SH-SY5Y (cell line): ENCODE measurements at regions not wholly inside any gene's neighbourhood (a gene's known extent, or its start where the extent isn't known, plus 50 kb on each side); places are given as distances from the start of the nearest gene placed in this dataset.

Experiments
- GATA2 ChIP-seq: IDR thresholded peaks from 2 replicates; pipeline ENCODE4 v1.6.1; 2011; ENCODE audit warnings: mild to moderate bottlenecking, low read depth, low read length
- GATA3 ChIP-seq: IDR thresholded peaks from 2 replicates; pipeline ENCODE4 v1.6.1; 2011; ENCODE audit warnings: low read depth, mild to moderate bottlenecking, low read length, moderate library complexity

DNA sequence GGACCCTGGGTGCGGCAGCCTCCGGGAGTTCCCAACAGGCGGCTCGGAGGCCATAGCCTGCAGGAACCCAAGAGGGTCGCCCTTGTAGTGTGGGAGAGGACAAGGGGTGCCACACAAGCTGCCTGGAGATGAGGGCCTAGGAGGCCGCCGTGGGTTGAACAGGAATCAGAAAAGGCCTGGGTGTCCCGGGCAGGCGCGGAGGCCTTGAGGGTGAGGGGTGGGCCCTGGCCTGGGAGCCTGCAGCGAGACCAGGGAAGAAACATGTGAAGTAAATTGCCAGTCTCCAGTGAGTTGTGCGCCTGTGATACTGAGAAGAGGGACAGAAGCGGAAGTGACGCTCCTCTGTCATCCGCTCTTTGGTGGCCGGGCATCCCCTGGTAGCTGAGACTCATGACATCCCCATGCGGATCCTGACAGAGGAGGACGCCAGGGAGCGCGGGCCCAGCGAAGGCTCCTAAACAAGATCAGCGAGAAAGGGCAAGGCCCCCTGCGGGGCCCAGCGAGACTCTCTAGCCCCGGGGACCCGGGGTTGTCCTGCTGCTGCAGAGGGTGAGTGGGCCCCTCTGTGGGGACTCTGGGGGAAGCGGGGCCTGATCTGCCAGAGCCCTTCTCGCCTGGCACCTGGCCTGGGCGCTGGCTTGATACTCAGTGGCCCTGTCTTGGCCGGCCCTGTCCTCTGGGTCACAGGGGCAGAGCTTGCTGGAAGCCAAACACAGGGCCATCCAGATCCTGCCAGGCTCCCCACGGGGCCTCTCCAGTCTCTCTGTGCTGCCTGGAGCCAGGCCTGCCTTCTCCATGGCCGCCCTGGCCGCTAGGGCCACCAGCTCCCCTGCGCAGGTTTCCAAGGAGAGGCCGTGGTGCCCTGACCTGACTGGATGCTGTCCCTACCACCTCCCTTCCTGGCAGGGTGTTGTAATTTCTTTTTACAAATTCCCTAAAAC is 788.4 kb downstream of the TLE4 start:
- TF ChIP-seq GATA3 = no peak
- TF ChIP-seq GATA2 = no peak

DNA sequence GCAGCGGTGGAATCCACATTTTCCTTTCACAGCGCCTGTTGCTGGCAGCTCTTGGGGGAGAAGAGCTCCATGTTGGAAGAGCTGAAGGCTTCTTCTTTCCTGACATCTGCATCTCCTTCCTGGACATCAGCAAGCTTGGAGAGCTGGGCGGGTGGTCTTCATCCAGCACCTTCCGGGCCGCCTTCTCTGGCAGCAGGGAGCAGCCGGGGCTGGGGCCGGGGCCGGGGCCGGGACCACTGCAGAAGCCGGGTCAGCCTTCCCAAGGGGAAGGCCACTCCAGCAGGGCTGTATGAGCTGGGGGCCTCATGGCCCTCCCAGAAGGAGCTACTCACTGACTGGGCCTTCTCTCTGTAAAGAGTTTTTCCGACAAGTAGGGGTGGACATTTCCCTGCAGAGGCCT is 787.5 kb downstream of the TLE4 start:
- TF ChIP-seq GATA2 = no peak
- no peak for TF ChIP-seq GATA3

DNA sequence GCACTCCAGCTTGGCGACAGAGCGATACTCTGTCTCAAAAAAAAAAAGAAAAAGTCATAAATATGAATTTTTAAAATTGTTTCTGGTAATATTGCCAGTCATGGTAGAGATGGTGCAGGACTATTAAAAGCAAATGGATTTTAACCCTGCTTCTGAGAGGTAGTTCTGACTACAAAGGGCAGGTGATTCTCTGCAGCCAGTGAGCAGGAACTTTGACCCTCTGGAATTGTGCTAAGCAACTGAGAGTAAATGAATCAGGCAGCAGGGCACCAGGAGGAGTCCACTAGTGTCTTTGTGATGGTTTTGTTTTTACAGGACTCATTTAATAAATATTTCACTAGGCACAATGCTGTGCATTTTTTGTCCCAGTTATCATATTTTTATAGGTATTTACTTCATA is 781.2 kb downstream of the TLE4 start:
- TF ChIP-seq GATA3 = no peak
- no peak for TF ChIP-seq GATA2

DNA sequence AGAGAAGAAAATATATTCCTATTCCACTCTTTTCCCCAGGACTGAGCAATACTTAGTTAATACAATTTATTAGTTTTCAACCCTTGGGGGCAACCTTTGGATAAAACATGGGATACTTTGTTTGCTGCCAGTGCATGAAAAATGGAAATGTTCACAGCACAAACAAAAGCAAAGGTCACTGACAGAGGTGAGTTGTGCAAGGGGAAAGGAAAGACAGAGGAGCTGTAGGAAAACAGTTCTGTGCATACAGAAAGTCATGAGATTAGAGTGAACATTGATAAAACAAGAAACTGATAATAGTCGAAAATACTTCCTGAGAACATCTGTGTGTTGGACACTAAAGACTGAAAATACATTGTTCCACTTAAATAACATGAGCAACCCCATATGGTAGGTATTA is 779.8 kb downstream of the TLE4 start:
- TF ChIP-seq GATA2 = no peak
- TF ChIP-seq GATA3 = no peak

DNA sequence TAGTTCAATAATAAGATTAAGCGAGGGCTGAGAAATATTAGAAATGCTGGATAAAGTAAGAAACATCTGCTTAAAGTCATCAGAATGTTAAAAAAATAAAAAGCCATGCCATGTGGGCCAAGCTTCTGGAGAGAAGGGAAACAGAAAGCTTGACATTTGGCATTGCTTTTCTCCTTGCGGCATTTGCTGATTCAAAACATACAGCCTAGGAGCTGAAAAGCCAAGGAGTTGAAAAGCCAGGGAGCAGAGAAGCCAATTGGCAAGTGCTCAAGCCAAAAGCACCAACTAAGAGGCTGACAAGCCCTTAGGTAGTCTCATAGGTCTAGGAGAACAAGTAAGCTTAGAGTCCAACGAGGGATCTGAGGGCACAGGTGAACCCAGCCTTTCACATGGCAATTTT is 754.3 kb downstream of the TLE4 start:
- no peak for TF ChIP-seq GATA3
- no peak for TF ChIP-seq GATA2

DNA sequence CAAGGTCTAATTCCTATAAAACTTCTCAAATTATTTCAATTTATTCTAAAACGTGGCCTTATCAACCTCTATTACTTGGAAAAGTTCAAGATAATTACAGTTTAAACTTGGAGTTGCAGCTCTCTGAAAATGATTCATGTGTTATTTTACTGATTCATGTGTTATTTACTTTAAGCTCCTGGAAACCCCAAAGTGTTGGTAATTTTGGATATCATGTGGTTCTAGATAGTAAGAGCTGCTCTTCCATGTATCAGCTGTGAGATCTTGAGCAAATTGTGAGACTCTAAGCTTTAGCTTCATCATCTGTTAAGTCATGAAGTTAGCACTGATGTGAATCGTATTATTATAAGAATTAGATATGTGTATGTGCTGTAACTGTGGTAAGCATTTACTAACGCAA is 749.2 kb downstream of the TLE4 start:
- TF ChIP-seq GATA3 (no peak), GATA2 (no peak)

DNA sequence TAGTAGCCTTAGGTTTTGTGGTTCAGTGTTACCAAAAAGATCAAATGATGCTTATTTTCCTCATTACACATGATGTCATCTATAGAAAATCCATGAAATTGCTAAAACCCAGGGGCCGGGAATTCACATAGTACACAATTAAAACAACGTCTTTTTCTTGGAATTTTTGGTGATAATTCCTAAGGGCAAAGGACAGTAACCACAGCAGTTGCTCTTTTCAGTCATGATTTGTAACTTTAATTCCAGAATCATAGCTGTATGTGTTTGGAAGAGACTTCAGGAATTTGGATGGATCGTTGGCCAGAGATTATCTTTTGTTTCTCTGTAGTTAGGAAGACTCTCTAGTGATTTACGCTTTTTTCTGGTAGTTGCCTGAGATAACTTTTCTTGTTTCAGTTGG is 748.7 kb downstream of the TLE4 start:
- no peak for TF ChIP-seq GATA2
- no peak for TF ChIP-seq GATA3

DNA sequence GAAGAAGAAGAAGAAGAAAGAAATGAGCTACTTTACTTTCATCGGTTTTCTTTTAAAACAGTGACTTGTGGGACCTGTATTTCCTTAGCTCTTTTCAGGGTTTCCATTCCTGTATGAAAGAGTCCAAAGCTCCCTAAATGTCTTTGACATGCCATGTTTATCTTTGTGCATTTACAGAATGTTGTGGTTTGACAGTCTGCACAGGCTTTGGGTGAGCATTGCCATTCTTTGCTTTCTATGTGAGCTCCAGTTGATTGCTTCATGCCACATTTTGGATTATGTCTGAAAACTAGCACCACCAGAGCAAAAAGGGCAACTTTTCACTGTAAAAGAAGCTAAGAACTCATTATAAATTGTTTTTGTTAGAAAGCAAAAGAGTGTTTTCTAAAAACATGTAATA is 733.4 kb downstream of the TLE4 start:
- no peak for TF ChIP-seq GATA2
- no peak for TF ChIP-seq GATA3

DNA sequence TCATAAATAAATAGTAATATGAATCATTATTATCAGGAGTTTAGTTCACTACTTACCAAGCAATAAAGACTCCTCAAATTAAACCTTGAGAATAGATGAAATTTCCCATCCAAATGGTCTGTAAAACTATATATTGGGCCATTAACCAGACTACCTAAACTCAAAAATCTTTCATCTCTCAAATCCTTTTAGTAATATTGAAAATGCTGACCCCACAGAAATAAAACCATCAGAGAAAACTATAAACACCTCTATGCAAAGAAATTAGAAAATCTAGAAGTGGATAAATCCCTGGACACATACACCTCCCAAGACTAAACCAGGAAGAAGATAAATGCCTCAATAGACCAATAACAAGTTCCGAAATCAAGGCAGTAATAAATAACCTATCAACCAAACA is 723.2 kb downstream of the TLE4 start:
- TF ChIP-seq GATA3 = no peak
- no peak for TF ChIP-seq GATA2

DNA sequence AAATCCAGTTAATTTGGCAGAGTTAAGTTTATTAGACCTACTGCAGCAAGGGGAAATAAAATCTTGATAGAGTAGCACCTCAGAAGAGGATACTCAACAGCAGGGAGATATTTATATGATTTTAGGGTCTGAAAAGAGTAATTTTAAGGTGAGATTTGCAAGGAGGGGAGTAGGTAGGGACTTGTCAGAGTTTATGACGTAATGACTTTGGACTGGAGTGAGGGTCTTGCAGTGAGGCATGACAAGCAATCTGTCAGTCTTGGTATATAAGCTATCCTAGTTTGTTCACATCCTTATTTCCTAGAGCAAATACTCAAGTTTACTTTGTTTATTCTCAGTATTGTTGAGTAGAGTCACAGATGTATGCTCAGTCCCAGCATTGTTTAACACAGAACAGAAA is 722.6 kb downstream of the TLE4 start:
- no peak for TF ChIP-seq GATA2
- no peak for TF ChIP-seq GATA3

DNA sequence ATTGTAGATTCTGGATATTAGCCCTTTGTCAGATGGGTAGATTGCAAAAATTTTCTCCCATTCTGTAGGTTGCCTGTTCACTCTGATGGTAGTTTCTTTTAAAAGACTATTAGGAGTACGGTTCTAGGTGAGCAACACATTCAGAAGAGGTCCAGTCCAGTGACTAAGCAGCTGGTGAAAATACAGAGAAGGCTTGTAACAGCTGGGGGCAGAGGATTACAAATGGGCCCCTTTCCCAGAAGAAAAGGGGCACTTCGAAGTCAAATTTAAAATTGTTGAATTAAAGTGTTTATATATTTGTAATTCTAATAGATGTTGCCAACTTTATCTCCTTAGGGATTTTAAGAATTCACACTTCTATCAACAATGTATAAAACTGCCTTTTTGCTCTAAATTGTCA is 720.5 kb downstream of the TLE4 start:
- no peak for TF ChIP-seq GATA3
- TF ChIP-seq GATA2 = no peak

DNA sequence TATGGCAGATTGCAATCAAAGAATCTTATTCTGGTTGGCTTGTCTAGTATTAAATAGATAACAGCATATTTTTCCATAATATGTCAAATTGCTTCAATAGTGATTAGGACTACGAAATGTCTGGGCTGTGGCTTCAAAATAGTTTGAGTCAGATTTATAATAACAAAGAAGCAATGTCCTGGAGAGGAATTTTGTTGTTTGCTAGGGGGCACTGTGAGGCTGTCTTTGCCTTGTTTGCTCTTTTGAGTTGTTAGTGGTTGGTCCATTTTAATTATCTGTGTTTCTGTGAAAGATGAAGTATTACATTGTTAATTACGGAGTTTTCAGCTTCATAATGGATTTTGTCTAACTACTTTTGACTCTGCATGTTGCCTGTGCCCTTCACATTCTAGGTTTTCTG is 713.6 kb downstream of the TLE4 start:
- TF ChIP-seq GATA2 (no peak), GATA3 (no peak)

DNA sequence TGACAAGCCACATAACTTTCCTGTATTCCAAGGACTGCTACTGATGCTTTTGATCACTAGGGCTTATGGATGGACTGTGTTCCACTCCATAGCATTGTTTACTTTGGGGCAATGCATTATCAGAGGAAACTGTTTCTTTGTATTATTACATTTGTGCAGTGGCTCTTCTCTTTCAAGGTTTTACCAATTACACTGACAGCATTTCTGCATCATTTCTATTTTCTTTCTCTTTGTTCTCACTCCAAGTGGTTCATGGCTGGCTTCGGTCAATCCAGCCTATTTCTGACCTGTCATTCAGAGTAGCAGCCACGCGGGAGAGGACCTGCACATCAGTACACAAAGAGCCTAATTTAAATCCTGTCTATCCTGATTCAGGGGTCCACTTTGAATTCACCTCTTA is 711.0 kb downstream of the TLE4 start:
- TF ChIP-seq GATA3 (no peak), GATA2 (no peak)

DNA sequence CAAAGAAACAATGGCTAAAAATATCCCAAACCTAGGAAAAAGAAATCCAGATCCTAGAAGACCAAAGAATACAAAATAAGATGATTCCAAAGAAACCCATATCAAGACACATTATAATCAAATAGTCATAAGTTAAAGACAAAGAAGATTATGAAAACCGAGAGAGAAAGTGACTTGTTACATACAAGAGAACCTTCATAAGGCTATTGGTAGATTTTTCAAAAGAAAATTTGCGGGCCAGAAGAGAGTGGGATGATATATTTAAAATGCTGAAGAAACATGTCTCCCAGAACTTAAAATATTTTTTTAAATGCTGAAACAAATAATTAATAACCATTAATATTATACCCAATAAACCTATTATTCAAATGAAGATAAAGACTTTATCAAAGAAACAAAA is 687.3 kb downstream of the TLE4 start:
- TF ChIP-seq GATA2 (no peak), GATA3 (no peak)

DNA sequence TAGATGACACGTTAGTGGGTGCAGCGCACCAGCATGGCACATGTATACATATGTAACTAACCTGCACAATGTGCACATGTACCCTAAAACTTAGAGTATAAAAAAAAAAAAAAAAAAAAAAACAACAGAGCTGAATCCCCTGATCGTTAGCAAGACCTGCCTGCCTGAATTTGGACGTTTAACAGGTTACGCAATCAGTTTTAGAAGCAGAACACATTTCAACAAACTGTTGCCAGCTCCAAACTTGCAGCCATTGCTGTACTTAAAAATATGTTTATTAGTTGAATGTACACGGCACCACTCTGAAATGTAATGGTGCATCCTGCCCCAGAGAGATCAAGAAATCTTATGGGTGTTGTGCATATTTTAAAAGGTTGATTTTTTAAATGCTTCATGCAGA is 680.0 kb downstream of the TLE4 start:
- TF ChIP-seq GATA2 (no peak), GATA3 (no peak)

DNA sequence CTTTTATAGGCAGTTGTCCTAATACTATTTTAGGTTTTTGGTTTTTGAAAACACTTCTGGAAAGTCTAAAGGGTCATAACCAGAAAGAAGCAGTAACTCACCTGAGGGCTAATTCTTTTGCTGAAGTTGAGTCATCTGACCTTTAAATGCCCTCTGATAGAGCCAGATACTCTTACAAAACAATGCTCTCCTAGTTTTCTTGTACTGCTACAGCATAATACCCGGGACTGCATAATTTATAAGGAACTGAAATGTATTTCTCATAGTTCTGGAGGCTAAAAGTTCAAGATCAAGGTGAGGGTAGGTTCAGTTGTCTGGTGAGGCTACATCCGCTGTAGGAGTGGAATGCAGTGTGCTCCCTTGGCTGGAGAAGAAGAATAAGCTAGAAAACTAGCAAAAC is 670.3 kb downstream of the TLE4 start:
- TF ChIP-seq GATA3 = no peak
- no peak for TF ChIP-seq GATA2

DNA sequence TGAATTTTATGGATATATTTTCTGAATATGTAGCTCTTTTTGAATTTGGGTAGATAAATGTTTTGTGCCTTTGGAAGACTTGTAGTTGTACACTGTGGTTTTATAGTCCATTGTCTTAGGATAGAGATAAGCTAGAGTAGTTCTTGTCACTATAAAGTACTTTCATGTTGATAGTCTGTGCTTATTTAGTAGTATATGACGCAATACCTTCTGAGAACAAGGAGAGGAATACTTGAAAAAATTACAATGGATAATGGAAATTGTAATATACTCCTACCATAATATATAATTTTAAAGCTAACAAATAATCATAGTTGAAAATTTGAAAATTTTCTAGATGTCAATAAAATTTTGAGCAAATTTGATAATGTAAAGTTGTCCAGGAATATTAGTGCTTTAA is 664.0 kb downstream of the TLE4 start:
- TF ChIP-seq GATA2 (no peak), GATA3 (no peak)
